ENCODE measurements at regions not wholly inside any gene's neighbourhood (a gene's known extent, or its start where the extent isn't known, plus 50 kb on each side); places are given as distances from the start of the nearest gene placed in this dataset.

DNA sequence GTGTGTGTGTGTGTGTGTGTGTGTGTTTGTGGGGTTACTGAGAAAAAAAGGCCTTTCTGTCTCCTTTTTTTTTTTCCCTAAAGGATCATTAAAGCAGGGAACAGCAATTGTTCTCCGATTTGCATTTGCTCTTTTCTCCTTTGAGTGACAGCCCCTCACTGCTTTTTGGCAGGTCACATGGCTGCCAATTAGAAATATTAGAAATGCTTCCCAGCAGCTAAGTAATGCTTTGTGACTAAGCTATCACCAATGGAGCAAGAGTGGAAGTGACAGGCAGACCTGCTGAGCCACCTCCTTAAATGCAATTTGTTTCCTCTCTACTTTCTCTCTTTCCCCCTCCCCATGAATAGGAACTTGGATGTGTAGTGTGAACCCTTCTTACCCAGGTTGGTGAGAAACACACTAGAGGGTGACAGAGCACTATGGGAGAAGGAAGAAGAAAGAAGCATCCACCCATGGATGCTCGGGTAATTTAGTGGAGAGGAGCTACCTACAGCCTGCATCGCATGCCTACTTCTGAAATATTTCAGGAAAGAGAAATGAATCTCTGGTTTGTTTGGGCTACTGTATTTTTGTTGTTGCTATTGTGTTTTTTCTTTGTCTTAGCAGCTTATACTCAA lies 165.2 kb upstream of the PDZRN3 start:
- H3K36me3 ChIP-seq, result no peaks in the 10 kb centered on the region
- H3K27me3 ChIP-seq, result no peaks in the 10 kb centered on the region
- no peak for DNase-seq
- no peaks in the 10 kb centered on the region for H3K4me1 ChIP-seq
- H3K27ac ChIP-seq, result no peak overlapping the region
- H3K9me3 ChIP-seq, result no peaks in the 10 kb centered on the region
- no peak overlapping the region for H3K4me3 ChIP-seq
- TF ChIP-seq POLR2A (IDR thresholded peaks at IDR 0.05) (no peak), CTCF (IDR thresholded peaks at IDR 0.05) (no peak)

DNA sequence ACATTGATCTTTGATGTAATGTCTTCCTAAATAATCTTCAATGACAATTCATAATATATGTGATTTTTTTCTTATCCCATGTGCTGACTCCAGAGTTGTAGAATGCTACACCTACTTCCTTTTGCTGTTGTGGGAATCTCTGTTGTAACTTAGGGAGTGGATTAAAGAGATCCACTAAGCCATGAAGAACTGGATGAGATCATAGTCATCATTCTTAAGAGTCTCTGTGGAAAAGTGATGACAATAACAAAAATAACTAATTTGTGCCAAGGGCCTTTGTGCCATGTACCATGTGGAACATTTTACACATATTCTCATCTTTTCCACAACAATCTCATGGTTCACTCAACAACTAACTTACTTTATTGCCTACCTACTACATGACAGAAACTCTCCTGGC lies 162.9 kb upstream of the PDZRN3 start:
- H3K36me3 ChIP-seq, result no peaks in the 10 kb centered on the region
- DNase-seq, result no peak
- TF ChIP-seq CTCF (IDR thresholded peaks at IDR 0.05) (no peak), POLR2A (IDR thresholded peaks at IDR 0.05) (no peak)
- H3K4me1 ChIP-seq, result no peaks in the 10 kb centered on the region
- no peak overlapping the region for H3K4me3 ChIP-seq
- H3K9me3 ChIP-seq, result no peaks in the 10 kb centered on the region
- no peaks in the 10 kb centered on the region for H3K27me3 ChIP-seq
- no peak overlapping the region for H3K27ac ChIP-seq

DNA sequence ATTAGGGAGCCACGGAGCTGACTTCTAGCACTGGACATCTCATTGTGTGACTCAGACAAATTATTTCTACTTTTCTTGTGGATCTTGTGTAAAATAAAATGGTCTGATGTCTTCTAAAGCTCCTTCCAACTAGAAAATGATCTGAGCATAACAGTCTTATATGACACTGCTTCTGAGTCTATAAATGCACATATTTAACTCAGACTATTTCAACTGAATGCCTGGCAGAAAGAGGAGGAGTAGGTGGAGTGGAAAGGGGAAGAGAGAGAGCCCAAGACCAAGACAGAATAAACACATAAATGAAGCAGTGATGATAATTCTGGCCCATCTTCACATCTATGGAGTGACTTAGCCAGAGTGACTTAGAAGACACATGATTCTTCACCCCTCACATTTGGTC lies 162.3 kb upstream of the PDZRN3 start:
- no peak for TF ChIP-seq POLR2A (IDR thresholded peaks at IDR 0.05)
- no peak for TF ChIP-seq CTCF (IDR thresholded peaks at IDR 0.05)
- H3K9me3 ChIP-seq, result no peaks in the 10 kb centered on the region
- no peak overlapping the region for H3K27ac ChIP-seq

GRCh38 chr3:73786321-73786807 lies 161.6 kb upstream of the PDZRN3 start:
- Histone ChIP-seq H3K27me3 (no peaks in the 10 kb centered on the region), H3K36me3 (no peaks in the 10 kb centered on the region), H3K4me1 (no peaks in the 10 kb centered on the region), H3K9me3 (no peaks in the 10 kb centered on the region), H3K4me3 (no peak overlapping the region), H3K27ac (no peak overlapping the region)
- no peak for TF ChIP-seq CTCF (IDR thresholded peaks at IDR 0.05)
- no peak for TF ChIP-seq POLR2A (IDR thresholded peaks at IDR 0.05)
- DNase-seq, result no peak

More for the DNA sequence above, 162.3 kb upstream of the PDZRN3 start:
- no peak for DNase-seq
- Histone ChIP-seq H3K4me1 (no peaks in the 10 kb centered on the region), H3K27me3 (no peaks in the 10 kb centered on the region), H3K36me3 (no peaks in the 10 kb centered on the region), H3K4me3 (no peak overlapping the region)

DNA sequence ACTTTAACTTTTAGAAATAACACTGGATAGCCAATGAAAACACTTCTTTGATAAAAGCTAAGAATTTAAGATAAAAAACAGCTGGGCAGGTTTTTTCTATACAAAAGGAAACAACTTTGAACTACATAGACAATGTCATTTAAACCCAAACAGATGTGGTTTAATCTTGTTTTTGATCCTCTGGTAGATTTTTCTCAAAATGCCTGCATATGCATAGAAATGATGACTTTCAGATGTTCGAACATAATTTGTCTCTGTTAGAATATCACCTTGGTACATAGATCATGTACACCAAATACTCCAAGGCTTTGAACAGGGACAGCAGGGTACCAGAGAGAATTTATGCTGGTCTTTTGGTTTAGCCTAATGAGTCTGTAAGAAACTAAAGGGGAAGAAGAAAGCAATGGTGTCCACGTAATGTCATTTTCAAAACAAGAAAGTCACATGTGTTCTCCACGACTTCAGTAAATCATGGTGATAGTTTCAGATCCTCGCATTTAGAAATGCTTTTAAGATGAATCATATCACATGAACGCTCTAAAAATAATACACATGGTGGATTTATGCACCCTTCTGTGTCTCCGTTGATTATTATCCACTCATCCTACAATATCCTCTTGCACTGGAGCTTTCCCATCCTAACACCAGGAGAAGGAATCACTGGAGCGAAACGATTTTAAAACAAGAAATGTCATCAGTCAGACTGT lies 160.1 kb upstream of the PDZRN3 start:
- H3K4me3 ChIP-seq, result no peak overlapping the region
- TF ChIP-seq POLR2A (IDR thresholded peaks at IDR 0.05), result no peak
- TF ChIP-seq CTCF (IDR thresholded peaks at IDR 0.05), result no peak
- H3K4me1 ChIP-seq, result no peaks in the 10 kb centered on the region
- no peak overlapping the region for H3K27ac ChIP-seq
- DNase-seq, result no peak
- no peaks in the 10 kb centered on the region for H3K9me3 ChIP-seq
- H3K36me3 ChIP-seq, result no peaks in the 10 kb centered on the region
- H3K27me3 ChIP-seq, result no peaks in the 10 kb centered on the region

Data from Peyer's patch (tissue), 4 donors.